OCI-LY3 (cell line): ENCODE measurements at regions not wholly inside any gene's neighbourhood (a gene's known extent, or its start where the extent isn't known, plus 50 kb on each side); places are given as distances from the start of the nearest gene placed in this dataset.

Source experiments
- EZH2phosphoT487 ChIP-seq: fragments of 200-600 bp; shearing (Covaris generic); IDR thresholded peaks from 2 replicates; pipeline ENCODE4 v1.6.1; 2018; ENCODE audit warnings: antibody characterized with exemption, mixed run types, low read depth
- TF ChIP-seq, protein P1 (sequence below): fragments of 200-600, 300-600 bp; sonication (generic); IDR thresholded peaks from 2 replicates; pipeline ENCODE4 v1.5.1; 2014; ENCODE audit warnings: antibody characterized with exemption, low read length, low read depth

DNA sequence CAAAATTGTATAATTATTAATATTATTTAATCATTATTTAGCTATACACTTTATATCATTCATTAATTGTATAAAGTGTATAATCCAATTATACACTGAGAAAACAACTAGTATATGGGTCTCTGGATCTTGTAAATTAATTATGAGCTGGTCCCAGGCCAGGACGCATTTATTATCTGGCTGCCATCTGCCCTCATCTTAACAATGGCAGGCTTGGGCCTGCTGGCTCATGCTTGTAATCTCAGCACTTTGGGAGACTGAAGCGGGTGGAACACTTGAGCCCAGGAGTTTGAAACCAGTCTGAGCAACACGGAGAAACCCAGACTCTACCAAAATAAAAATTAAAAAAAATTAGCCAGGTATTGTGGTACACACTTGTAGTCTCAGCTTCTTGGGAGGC lies 502.2 kb upstream of the NRXN1 start:
- TF ChIP-seq, protein P1, sequence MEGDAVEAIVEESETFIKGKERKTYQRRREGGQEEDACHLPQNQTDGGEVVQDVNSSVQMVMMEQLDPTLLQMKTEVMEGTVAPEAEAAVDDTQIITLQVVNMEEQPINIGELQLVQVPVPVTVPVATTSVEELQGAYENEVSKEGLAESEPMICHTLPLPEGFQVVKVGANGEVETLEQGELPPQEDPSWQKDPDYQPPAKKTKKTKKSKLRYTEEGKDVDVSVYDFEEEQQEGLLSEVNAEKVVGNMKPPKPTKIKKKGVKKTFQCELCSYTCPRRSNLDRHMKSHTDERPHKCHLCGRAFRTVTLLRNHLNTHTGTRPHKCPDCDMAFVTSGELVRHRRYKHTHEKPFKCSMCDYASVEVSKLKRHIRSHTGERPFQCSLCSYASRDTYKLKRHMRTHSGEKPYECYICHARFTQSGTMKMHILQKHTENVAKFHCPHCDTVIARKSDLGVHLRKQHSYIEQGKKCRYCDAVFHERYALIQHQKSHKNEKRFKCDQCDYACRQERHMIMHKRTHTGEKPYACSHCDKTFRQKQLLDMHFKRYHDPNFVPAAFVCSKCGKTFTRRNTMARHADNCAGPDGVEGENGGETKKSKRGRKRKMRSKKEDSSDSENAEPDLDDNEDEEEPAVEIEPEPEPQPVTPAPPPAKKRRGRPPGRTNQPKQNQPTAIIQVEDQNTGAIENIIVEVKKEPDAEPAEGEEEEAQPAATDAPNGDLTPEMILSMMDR = no peak
- no peak for TF ChIP-seq EZH2phosphoT487
